H1 (cell line): ENCODE measurements at regions not wholly inside any gene's neighbourhood (a gene's known extent, or its start where the extent isn't known, plus 50 kb on each side); places are given as distances from the start of the nearest gene placed in this dataset.

ENCODE experiments used
- RAD21 ChIP-seq, 2 experiments: IDR thresholded peaks in 1 of 2; conservative IDR thresholded peaks in 1 of 2; 2 replicates each; pipeline ENCODE4 v1.6.1; 2011; ENCODE audit warnings: low read depth in 2 of 2, low read length in 2 of 2, improper control_type of control experiment in 1 of 2, inconsistent platforms in 1 of 2, mild to moderate bottlenecking in 1 of 2, moderate library complexity in 1 of 2
- TF ChIP-seq, protein P1 (sequence below), 3 experiments: IDR thresholded peaks; 1 replicate in 2 of 3; 2 replicates in 1 of 3; pipeline versions ENCODE4 v1.5.1 to v1.6.1; 2011; ENCODE audit warnings: low read length in 3 of 3, mild to moderate bottlenecking in 3 of 3, inconsistent platforms in 2 of 3, low read depth in 1 of 3, moderate library complexity in 1 of 3; ENCODE audit not compliant: insufficient read depth in 1 of 3; ENCODE audit errors: control extremely low read depth in 1 of 3

DNA sequence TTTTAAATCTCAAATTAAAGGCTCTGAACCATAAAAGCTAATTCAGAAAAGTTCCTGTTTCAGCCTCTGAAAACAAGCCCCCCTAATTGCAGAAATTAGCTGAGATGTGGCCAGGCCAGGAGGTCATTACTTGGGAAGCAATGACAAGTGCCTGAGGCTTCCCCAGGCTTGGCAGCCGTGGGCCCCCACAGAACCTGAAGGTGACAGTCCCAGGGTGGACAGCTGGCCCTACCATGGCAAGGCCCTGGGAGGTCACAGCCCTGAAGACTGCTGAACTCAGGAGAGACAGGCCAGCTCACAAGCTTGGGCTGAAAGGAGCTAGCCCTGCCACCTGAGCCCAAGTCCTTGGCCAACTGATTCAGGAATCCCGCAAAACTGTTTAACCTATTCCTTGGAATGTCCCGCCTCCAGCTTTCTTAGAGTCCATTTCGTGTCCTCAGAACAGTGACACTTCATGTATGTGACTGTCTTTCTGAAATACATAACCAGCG, 54.3 kb upstream of the PKDCC start:
- TF ChIP-seq, protein P1, sequence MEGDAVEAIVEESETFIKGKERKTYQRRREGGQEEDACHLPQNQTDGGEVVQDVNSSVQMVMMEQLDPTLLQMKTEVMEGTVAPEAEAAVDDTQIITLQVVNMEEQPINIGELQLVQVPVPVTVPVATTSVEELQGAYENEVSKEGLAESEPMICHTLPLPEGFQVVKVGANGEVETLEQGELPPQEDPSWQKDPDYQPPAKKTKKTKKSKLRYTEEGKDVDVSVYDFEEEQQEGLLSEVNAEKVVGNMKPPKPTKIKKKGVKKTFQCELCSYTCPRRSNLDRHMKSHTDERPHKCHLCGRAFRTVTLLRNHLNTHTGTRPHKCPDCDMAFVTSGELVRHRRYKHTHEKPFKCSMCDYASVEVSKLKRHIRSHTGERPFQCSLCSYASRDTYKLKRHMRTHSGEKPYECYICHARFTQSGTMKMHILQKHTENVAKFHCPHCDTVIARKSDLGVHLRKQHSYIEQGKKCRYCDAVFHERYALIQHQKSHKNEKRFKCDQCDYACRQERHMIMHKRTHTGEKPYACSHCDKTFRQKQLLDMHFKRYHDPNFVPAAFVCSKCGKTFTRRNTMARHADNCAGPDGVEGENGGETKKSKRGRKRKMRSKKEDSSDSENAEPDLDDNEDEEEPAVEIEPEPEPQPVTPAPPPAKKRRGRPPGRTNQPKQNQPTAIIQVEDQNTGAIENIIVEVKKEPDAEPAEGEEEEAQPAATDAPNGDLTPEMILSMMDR (IDR thresholded peaks at IDR 0.05; ENCODE audit: control extremely low read depth in 1 of 3, insufficient read depth in 1 of 3, low read depth in 1 of 3, low read length in 3 of 3): no peak
- no peak for TF ChIP-seq RAD21 (IDR thresholded peaks at IDR 0.05 in 1 of 2, conservative IDR thresholded peaks at IDR 0.05 in 1 of 2; ENCODE audit: low read depth in 2 of 2, low read length in 2 of 2)
